DMS153 treated with DMSO at 0.1 percent for 48 hours (cell line): ENCODE measurements at regions not wholly inside any gene's neighbourhood (a gene's known extent, or its start where the extent isn't known, plus 50 kb on each side); places are given as distances from the start of the nearest gene placed in this dataset.
"Not testable (repeated sequence)": the region's sequence is repeated elsewhere in the genome, so short reads cannot be mapped to it uniquely, and the experiment has no call there.

Experiments used
- DNase-seq: peaks from one replicate; lab custom pipeline; 2025; ENCODE audit not compliant: unreplicated experiment; lab: John Stamatoyannopoulos, UW

- DNase-seq: peak; percentile 81
Measured at GRCh38 chr7:65722361-65722792, 150.5 kb upstream of the VKORC1L1 start.

DNA sequence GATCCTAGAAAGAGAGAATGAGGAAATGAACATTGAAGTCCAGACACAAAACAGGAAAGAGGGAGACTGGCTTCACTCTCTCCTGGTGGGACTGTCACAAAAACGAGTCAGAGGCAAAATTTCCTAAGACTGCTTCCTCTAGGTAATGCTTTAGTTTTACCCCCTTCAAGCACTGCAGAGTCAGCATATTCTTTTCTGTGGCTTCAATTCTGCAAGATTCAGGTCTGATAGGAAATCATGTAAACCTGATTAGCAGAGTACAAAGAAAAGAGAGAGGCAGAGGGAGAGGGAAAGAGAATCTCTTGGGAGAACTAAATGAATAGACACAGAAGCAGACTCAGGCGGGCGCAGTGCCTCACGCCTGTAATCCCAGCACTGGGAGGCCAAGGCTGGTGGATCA is 145.7 kb upstream of the VKORC1L1 start:
- not testable (repeated sequence) for DNase-seq

GRCh38 chr7:65731129-65731528 is 141.7 kb upstream of the VKORC1L1 start:
- no peak for DNase-seq

DNA sequence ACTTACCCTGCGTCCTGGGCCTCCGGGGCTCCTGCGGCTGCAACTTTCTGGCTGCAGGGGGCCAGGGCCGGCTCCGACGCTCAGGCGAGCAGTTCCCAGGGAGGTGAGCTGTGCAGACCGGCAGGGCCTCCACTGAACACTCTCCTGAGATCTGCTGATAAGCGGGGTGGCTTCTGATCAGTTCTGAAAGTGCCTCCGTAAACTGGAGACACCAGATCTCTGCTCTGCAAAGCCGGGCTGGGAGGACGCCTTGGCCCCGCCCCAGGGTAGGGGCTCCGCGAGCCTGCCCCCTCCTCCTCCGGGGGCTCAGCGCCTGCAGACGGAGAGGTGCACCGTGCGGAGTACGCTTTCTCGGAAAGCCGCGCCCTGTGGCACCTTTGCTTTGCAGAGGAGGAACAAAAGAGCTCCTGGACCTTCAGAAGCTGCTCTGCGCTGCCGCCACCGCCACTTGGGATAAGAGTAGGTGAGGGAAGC is 141.3 kb upstream of the VKORC1L1 start:
- DNase-seq: peak; percentile 28

GRCh38 chr7:65744406-65744805 is 128.5 kb upstream of the VKORC1L1 start:
- DNase-seq: no peak

DNA sequence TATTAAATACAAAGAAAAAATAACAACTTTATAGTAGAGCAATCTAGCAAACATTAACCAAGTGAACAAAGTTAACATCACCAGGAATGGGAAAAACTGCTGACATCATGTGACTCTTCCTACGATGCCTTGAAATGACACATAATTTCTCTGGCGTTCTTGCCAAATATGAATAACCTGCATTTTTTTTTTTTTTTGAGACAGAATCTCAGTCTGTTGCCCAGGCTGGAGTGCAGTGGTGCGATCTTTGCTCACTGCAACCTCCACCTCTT is 126.5 kb upstream of the VKORC1L1 start:
- no peak for DNase-seq

GRCh38 chr7:65749039-65749438 is 123.8 kb upstream of the VKORC1L1 start:
- no peak for DNase-seq

GRCh38 chr7:65749518-65749917 is 123.4 kb upstream of the VKORC1L1 start:
- DNase-seq: no peak

GRCh38 chr7:65750511-65751344 is 122.1 kb upstream of the VKORC1L1 start:
- DNase-seq: peak; percentile 82

GRCh38 chr7:65754070-65754469 is 118.8 kb upstream of the VKORC1L1 start:
- DNase-seq: not testable (repeated sequence)

DNA sequence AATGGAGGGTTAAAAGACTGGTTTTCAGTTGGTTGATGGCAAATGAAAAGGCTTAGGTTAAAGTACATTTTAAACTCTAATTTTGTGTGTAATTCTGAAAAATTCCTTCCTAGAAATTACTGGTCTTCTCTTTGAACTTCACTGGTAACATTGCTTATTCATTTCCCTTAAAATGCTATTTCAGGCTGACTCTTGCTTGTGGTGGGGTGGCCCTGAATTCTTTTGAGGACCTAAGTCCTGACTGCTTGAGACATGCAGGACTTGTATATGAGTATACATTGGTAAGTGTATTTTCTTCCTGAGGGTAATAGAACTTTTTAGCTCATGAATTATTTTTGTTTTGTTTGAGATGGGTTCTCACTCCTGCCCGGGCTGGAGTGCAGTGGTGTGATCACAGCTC is 113.9 kb upstream of the VKORC1L1 start:
- not testable (repeated sequence) for DNase-seq

DNA sequence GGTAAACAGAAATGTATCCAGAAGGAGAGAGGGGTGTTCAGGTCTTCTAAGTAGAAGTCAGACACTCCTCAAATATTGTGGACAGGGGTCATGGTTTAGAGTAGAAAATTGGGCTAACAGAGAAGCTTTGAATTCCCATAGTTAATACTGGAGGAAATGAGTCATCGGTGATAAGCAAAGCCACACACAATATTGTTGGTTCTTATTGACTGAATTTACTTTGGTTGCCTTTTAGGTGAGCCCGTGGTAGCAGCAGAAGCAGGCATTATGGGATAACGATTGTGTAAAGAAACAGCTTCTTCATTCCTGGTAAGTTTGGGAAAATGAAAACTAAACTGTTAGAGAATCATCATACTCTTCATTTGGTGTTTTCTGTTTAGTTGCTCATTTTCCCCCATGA is 110.2 kb upstream of the VKORC1L1 start:
- not testable (repeated sequence) for DNase-seq

GRCh38 chr7:65763114-65763513 is 109.8 kb upstream of the VKORC1L1 start:
- DNase-seq: not testable (repeated sequence)

- DNase-seq: peak; percentile 60
Measured at GRCh38 chr7:65770473-65771225, 102.2 kb upstream of the VKORC1L1 start.

DNA sequence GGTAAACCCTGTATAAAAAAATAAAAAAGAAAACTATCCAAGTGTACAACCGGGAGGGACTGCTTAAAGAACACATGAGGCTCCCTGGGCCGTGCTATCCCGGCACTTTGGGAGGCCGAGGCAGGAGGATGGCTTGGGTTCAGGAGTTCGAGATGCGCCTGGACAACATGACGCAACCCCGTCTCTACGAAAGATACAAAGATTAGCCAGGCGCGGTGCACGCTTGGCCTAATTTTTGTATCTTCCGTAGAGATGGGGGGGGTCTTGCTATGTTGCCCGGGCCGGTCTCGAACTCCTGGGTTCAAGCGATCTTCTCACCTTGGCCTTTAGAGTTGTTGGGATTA is 101.7 kb upstream of the VKORC1L1 start:
- not testable (repeated sequence) for DNase-seq

DNA sequence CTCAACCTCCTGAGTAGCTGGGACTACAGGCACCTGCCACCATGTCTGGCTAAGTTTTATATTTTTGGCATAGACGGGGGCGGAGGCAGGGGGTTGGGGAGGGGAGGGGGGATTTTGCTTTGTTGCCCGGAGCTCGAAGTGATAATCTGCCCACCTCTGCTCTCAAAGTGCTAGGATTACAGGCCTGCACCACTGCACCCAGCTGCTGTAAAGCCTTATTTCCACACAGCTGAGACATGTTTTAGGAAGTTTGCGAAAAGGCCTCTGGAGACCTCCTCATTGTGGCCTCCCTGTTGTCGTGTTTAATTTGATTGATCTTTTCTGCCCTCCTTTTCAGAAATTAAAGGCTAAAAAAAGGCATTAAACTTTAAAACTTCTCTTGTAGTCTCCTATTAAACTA is 96.2 kb upstream of the VKORC1L1 start:
- not testable (repeated sequence) for DNase-seq

- not testable (repeated sequence) for DNase-seq
Measured at GRCh38 chr7:65789943-65790342, 82.9 kb upstream of the VKORC1L1 start.

GRCh38 chr7:65791788-65792187 is 81.1 kb upstream of the VKORC1L1 start:
- not testable (repeated sequence) for DNase-seq

DNA sequence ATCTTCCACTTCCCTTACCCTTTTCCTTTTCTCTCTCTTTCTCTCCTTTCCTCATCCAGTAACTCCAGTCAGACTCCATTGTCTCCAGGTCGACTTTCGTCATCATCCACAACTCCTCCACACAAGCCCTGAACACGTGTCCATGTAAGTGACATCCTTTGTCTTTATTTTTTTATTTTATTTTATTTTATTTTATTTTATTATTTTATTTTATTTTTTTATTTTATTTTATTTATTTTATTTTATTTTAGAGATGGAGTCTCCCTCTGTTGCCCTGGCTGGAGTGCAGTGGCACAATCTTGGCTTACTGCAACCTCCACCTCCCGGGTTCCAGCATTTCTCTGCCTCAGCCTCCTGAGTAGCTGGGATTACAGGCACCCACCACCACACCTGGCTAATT is 80.1 kb upstream of the VKORC1L1 start:
- not testable (repeated sequence) for DNase-seq

GRCh38 chr7:65794671-65795391 is 78.0 kb upstream of the VKORC1L1 start:
- DNase-seq: not testable (repeated sequence)

- not testable (repeated sequence) for DNase-seq
Measured at GRCh38 chr7:65795392-65795716, 77.5 kb upstream of the VKORC1L1 start.

DNA sequence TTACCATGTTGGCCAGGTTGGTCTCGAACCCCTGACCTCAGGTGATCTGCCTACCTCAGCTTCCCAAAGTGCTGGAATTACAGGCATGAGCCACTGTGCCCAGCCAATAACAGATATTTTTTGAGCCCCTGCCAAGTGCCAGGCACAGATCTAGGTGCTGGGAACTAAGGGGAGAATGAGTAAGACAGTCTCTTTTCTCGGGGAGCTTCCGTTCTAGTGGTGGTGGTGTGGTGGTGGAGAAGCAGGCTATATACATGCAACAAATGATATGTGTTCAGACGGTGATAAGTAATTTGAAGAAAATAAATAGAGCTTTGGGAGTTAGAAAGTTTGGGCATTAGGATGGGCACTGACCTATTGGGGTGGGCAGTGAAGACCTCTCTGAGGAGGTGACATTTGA is 76.7 kb upstream of the VKORC1L1 start:
- DNase-seq: no peak
